ENCODE measurements at regions not wholly inside any gene's neighbourhood (a gene's known extent, or its start where the extent isn't known, plus 50 kb on each side); places are given as distances from the start of the nearest gene placed in this dataset.

GRCh38 chr2:67646714-67647333, 249.7 kb downstream of the ETAA1 start:
- TF ChIP-seq EZH2 (IDR thresholded peaks at IDR 0.05; ENCODE audit: borderline replicate concordance, low read length) (no peak), CTCF (IDR thresholded peaks at IDR 0.05; ENCODE audit: low read length) (no peak)

All from OCI-LY1 (cell line).